ENCODE measurements at regions not wholly inside any gene's neighbourhood (a gene's known extent, or its start where the extent isn't known, plus 50 kb on each side); places are given as distances from the start of the nearest gene placed in this dataset.

DNA sequence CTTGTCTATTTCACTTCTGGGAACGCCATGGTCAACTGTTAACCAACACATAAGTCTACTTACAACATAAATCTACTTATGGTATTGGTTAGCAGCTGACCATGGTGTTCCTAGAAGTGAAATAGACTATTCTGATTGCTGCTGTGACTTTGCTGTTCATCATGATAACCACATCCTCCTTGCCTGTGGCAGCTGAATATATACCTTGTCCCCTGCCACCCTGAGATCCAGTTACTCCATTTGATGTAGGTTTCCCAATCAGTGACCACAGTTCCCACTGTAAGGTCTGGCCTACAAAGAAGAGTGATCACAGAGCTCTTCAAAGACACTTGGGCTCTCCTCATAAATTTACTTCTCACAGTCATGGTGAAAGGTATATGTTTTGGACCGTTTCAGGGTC, 66.8 kb upstream of the ALDH1A3 start:
- DNase-seq (ENCODE audit: low read depth): no peak
- H3K4me3 ChIP-seq (ENCODE audit: low read length): no peak overlapping the region
- TF ChIP-seq, protein P1, sequence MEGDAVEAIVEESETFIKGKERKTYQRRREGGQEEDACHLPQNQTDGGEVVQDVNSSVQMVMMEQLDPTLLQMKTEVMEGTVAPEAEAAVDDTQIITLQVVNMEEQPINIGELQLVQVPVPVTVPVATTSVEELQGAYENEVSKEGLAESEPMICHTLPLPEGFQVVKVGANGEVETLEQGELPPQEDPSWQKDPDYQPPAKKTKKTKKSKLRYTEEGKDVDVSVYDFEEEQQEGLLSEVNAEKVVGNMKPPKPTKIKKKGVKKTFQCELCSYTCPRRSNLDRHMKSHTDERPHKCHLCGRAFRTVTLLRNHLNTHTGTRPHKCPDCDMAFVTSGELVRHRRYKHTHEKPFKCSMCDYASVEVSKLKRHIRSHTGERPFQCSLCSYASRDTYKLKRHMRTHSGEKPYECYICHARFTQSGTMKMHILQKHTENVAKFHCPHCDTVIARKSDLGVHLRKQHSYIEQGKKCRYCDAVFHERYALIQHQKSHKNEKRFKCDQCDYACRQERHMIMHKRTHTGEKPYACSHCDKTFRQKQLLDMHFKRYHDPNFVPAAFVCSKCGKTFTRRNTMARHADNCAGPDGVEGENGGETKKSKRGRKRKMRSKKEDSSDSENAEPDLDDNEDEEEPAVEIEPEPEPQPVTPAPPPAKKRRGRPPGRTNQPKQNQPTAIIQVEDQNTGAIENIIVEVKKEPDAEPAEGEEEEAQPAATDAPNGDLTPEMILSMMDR (conservative IDR thresholded peaks at IDR 0.05; ENCODE audit: low read length): no peak

DNA sequence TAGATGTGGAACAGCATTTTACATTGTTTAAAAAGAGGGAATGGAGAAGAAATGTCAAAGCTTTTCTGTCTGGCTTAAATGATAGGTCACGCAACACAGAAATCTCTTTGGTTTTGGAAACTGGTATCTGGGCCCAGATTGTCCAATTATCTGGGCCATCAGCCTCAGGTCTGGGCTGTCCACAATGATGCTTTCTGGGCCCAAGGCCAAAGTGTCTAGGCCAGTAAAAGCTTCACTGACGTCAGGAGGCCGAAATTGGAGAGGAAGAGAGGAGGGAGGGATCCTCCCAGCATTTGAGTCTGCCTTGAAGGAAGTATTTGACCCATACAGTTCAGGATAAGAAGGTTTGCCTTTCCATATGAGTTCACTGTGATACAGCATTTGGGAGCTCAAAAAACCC, 60.7 kb upstream of the ALDH1A3 start:
- DNase-seq (ENCODE audit: low read depth): peak; percentile 61
- no peak overlapping the region for H3K4me3 ChIP-seq (ENCODE audit: low read length)
- TF ChIP-seq, protein P1 (conservative IDR thresholded peaks at IDR 0.05; ENCODE audit: low read length): no peak

DNA sequence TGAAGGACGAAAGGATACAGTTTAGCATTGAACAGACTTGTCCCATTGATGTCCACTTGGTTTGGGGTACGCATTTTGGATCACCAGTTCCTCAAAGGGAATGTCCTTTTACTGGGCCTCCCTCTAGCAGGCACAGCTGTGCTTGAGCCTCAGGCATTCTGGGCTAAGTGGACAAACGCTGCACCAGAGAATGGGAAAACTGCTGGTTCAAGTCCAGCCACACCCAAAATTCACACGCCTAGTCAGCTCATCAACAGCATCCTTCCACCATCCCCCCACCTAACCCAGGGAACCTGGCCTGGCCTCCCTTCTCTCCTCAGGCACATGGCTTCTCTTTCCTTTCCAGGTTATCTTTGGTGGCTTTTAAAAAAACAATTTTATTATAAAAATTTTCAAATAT, 59.1 kb upstream of the ALDH1A3 start:
- TF ChIP-seq, protein P1 (conservative IDR thresholded peaks at IDR 0.05; ENCODE audit: low read length): no peak
- H3K4me3 ChIP-seq (ENCODE audit: low read length): no peak overlapping the region
- no peak for DNase-seq (ENCODE audit: low read depth)

GRCh38 chr15:100821327-100821726, 58.3 kb upstream of the ALDH1A3 start:
- TF ChIP-seq, protein P1 (conservative IDR thresholded peaks at IDR 0.05; ENCODE audit: low read length): no peak
- no peak overlapping the region for H3K4me3 ChIP-seq (ENCODE audit: low read length)
- no peak for DNase-seq (ENCODE audit: low read depth)

- no peak for DNase-seq (ENCODE audit: low read depth)
- no peak overlapping the region for H3K4me3 ChIP-seq (ENCODE audit: low read length)
- TF ChIP-seq, protein P1 (conservative IDR thresholded peaks at IDR 0.05; ENCODE audit: low read length): no peak
These were observed 55.4 kb upstream of the ALDH1A3 start for GRCh38 chr15:100824211-100824610.

- TF ChIP-seq, protein P1 (conservative IDR thresholded peaks at IDR 0.05; ENCODE audit: low read length): no peak
- no peak overlapping the region for H3K4me3 ChIP-seq (ENCODE audit: low read length)
- no peak for DNase-seq (ENCODE audit: low read depth)
These were observed 50.2 kb upstream of the ALDH1A3 start for GRCh38 chr15:100829457-100829856.
